ENCODE measurements at regions not wholly inside any gene's neighbourhood (a gene's known extent, or its start where the extent isn't known, plus 50 kb on each side); places are given as distances from the start of the nearest gene placed in this dataset.

DNA sequence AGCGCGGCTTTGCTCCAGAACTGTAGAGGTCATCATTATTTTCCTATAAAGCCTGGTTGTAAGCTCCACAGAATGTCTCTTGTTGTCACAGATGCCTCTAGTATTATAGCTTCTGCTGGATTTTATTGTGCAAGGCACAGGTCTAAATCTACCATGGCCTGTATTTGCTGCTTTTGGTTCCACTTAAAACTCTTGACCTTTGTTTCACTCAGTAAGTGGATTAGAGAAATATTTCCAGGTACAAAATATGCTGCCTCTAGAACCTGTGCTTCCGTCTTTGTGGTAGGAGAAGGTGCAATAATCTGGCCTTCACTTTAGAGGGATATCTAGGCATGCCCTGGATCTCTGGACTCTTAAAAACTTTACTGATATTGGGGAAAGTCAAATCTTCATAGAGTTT is 476.6 kb upstream of the CD180 start:
- Histone ChIP-seq H3K9me3 (ENCODE audit: control insufficient read depth in 1 of 2, insufficient read depth in 1 of 2, low read depth in 1 of 2, low read length in 2 of 2) (no peaks in the 10 kb centered on the region), H3K4me3 (replicated peaks in 1 of 2; ENCODE audit: low read depth in 1 of 2, low read length in 2 of 2) (no peak overlapping the region), H3K4me2 (ENCODE audit: low read length) (no peak overlapping the region), H3K79me2 (ENCODE audit: insufficient read depth, low read length) (no peaks in the 10 kb centered on the region), H2AFZ (ENCODE audit: low read depth, low read length, poor library complexity, severe bottlenecking) (no peak overlapping the region), H3K9ac (ENCODE audit: low read length) (no peak overlapping the region), H3K36me3 (ENCODE audit: control insufficient read depth in 1 of 2, insufficient read depth in 2 of 2, low read length in 2 of 2) (no peaks in the 10 kb centered on the region), H3K9me2 (ENCODE audit: insufficient read depth) (no peaks in the 10 kb centered on the region), H3K27me3 (ENCODE audit: insufficient read depth, low read length) (no peaks in the 10 kb centered on the region), H3K27ac (ENCODE audit: low read depth, low read length) (no peak overlapping the region), H4K20me1 (ENCODE audit: insufficient read depth) (no peaks in the 10 kb centered on the region), H3K4me1 (ENCODE audit: control insufficient read depth in 1 of 2, insufficient read depth in 2 of 2, low read length in 2 of 2) (no peaks in the 10 kb centered on the region)
- POLR2A ChIA-PET = no interaction called here
- TF ChIP-seq YY1 (IDR thresholded peaks at IDR 0.05; ENCODE audit: extremely low read depth, insufficient replicate concordance, low read depth, low read length) = no peak
- no peak for TF ChIP-seq CBX3 (IDR thresholded peaks at IDR 0.05; ENCODE audit: low read depth)
- no peak for TF ChIP-seq SIN3A (IDR thresholded peaks at IDR 0.05; ENCODE audit: low read depth)
- BruUV-seq (replicated peaks) = no TSS peak
- intact Hi-C loops (cut with micrococcal nuclease) = no loop called here
- RAD21 ChIA-PET (ENCODE audit: low non-redundant PET in 1 of 2, low total read pairs in 2 of 2, uncharacterized antibody in 2 of 2, unreplicated experiment in 2 of 2) = no interaction called here
- CTCF ChIA-PET = no interaction called here
- DNase-seq (ENCODE audit: low read depth, low spot score) (no peak), ATAC-seq (no peak)

DNA sequence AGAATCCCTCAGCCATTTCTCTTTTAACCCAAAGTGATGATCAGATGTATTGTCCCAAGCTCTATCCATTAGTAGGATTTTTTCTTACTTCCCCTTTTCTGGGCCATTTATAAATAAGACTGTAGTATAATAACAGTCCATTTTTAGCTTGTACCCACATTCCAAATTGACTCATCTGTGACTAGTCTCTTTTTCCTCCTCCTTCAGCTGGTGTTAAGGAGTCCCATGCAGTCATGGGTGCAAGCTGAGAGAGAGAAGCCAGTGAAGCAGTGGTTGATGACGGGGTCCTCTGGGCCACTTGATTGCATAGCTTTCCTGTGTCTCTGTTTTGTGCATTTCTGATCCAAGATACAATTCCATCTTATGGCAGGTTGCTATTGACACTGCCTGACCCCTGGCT is 476.0 kb upstream of the CD180 start:
- H4K20me1 ChIP-seq (ENCODE audit: insufficient read depth) = no peaks in the 10 kb centered on the region
- ChIA-PET CTCF (no interaction called here), POLR2A (no interaction called here), RAD21 (ENCODE audit: low non-redundant PET in 1 of 2, low total read pairs in 2 of 2, uncharacterized antibody in 2 of 2, unreplicated experiment in 2 of 2) (no interaction called here)
- H3K79me2 ChIP-seq (ENCODE audit: insufficient read depth, low read length) = no peaks in the 10 kb centered on the region
- H2AFZ ChIP-seq (ENCODE audit: low read depth, low read length, poor library complexity, severe bottlenecking) = no peak overlapping the region
- H3K27me3 ChIP-seq (ENCODE audit: insufficient read depth, low read length) = no peaks in the 10 kb centered on the region
- ATAC-seq (no peak), DNase-seq (ENCODE audit: low read depth, low spot score) (no peak)
- TF ChIP-seq CEBPB (IDR thresholded peaks at IDR 0.05; ENCODE audit: low read depth) (no peak), FOSL1 (IDR thresholded peaks at IDR 0.05; ENCODE audit: low read depth) (no peak), EZH2phosphoT487 (IDR thresholded peaks at IDR 0.05; ENCODE audit: borderline replicate concordance) (no peak), POLR2A (IDR thresholded peaks at IDR 0.05; ENCODE audit: borderline replicate concordance, extremely low read depth, insufficient read depth, insufficient read length) (no peak), SIN3A (IDR thresholded peaks at IDR 0.05; ENCODE audit: low read depth) (no peak), SP1 (IDR thresholded peaks at IDR 0.05; ENCODE audit: low read depth) (no peak), POLR2AphosphoS5 (IDR thresholded peaks at IDR 0.05; ENCODE audit: low read depth, low read length) (no peak)
- TF ChIP-seq, protein P1, sequence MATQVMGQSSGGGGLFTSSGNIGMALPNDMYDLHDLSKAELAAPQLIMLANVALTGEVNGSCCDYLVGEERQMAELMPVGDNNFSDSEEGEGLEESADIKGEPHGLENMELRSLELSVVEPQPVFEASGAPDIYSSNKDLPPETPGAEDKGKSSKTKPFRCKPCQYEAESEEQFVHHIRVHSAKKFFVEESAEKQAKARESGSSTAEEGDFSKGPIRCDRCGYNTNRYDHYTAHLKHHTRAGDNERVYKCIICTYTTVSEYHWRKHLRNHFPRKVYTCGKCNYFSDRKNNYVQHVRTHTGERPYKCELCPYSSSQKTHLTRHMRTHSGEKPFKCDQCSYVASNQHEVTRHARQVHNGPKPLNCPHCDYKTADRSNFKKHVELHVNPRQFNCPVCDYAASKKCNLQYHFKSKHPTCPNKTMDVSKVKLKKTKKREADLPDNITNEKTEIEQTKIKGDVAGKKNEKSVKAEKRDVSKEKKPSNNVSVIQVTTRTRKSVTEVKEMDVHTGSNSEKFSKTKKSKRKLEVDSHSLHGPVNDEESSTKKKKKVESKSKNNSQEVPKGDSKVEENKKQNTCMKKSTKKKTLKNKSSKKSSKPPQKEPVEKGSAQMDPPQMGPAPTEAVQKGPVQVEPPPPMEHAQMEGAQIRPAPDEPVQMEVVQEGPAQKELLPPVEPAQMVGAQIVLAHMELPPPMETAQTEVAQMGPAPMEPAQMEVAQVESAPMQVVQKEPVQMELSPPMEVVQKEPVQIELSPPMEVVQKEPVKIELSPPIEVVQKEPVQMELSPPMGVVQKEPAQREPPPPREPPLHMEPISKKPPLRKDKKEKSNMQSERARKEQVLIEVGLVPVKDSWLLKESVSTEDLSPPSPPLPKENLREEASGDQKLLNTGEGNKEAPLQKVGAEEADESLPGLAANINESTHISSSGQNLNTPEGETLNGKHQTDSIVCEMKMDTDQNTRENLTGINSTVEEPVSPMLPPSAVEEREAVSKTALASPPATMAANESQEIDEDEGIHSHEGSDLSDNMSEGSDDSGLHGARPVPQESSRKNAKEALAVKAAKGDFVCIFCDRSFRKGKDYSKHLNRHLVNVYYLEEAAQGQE (IDR thresholded peaks at IDR 0.05; ENCODE audit: low read depth) = no peak
- TF ChIP-seq, protein P2, sequence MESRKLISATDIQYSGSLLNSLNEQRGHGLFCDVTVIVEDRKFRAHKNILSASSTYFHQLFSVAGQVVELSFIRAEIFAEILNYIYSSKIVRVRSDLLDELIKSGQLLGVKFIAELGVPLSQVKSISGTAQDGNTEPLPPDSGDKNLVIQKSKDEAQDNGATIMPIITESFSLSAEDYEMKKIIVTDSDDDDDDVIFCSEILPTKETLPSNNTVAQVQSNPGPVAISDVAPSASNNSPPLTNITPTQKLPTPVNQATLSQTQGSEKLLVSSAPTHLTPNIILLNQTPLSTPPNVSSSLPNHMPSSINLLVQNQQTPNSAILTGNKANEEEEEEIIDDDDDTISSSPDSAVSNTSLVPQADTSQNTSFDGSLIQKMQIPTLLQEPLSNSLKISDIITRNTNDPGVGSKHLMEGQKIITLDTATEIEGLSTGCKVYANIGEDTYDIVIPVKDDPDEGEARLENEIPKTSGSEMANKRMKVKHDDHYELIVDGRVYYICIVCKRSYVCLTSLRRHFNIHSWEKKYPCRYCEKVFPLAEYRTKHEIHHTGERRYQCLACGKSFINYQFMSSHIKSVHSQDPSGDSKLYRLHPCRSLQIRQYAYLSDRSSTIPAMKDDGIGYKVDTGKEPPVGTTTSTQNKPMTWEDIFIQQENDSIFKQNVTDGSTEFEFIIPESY (IDR thresholded peaks at IDR 0.05; ENCODE audit: extremely low read depth, insufficient replicate concordance, low read length) = no peak
- TF ChIP-seq, protein P3, sequence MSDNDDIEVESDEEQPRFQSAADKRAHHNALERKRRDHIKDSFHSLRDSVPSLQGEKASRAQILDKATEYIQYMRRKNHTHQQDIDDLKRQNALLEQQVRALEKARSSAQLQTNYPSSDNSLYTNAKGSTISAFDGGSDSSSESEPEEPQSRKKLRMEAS (IDR thresholded peaks at IDR 0.05) = no peak
- no peak overlapping the region for H3K27ac ChIP-seq (ENCODE audit: low read depth, low read length)
- no peak overlapping the region for H3K4me3 ChIP-seq (replicated peaks in 1 of 2; ENCODE audit: low read depth in 1 of 2, low read length in 2 of 2)
- intact Hi-C loops (cut with micrococcal nuclease) = no loop called here
- H3K9ac ChIP-seq (ENCODE audit: low read length) = no peak overlapping the region
- no peak overlapping the region for H3K4me2 ChIP-seq (ENCODE audit: low read length)
- H3K36me3 ChIP-seq (ENCODE audit: control insufficient read depth in 1 of 2, insufficient read depth in 2 of 2, low read length in 2 of 2) = no peaks in the 10 kb centered on the region
- no peaks in the 10 kb centered on the region for H3K4me1 ChIP-seq (ENCODE audit: control insufficient read depth in 1 of 2, insufficient read depth in 2 of 2, low read length in 2 of 2)
- no peaks in the 10 kb centered on the region for H3K9me3 ChIP-seq (ENCODE audit: control insufficient read depth in 1 of 2, insufficient read depth in 1 of 2, low read depth in 1 of 2, low read length in 2 of 2)
- H3K9me2 ChIP-seq (ENCODE audit: insufficient read depth) = no peaks in the 10 kb centered on the region
- no TSS peak for BruUV-seq (replicated peaks)
